CD14-positive monocyte (primary cell): ENCODE measurements at regions not wholly inside any gene's neighbourhood (a gene's known extent, or its start where the extent isn't known, plus 50 kb on each side); places are given as distances from the start of the nearest gene placed in this dataset.

Source experiments
- DNase-seq, 3 donors: peaks; one replicate each; pipeline ENCODE4 v3.0.0-alpha.2; 2011 to 2022
- H2AFZ ChIP-seq: 2 replicates; pipeline ENCODE4 v1.6.0; 2012; ENCODE audit warnings: mild to moderate bottlenecking, low read depth, low read length, inconsistent platforms; ENCODE audit not compliant: insufficient read depth, poor library complexity, severe bottlenecking
- H3K27ac ChIP-seq, 2 donors: 1 replicate in 1 of 2; 2 replicates in 1 of 2; pipeline ENCODE4 v1.5.1; 2012 to 2013; ENCODE audit warnings: low read length in 2 of 2, control low read depth in 1 of 2, inconsistent platforms in 1 of 2, low read depth in 1 of 2, mild to moderate bottlenecking in 1 of 2
- H3K27me3 ChIP-seq, 2 donors: one replicate each; pipeline versions ENCODE4 v1.6.0 to v1.6.1; 2011 to 2013; ENCODE audit warnings: low read length in 2 of 2; ENCODE audit not compliant: control insufficient read depth in 2 of 2, insufficient read depth in 2 of 2
- H3K36me3 ChIP-seq, 2 donors: replicated peaks in 1 of 2; 1 replicate in 1 of 2; 2 replicates in 1 of 2; pipeline versions ENCODE4 v1.5.1 to v1.6.1; 2012 to 2013; ENCODE audit warnings: low read length in 2 of 2, control low read depth in 1 of 2, inconsistent platforms in 1 of 2, mild to moderate bottlenecking in 1 of 2; ENCODE audit not compliant: insufficient read depth in 2 of 2, control insufficient read depth in 1 of 2
- H3K4me1 ChIP-seq, 2 donors: 1 replicate in 1 of 2; 2 replicates in 1 of 2; pipeline versions ENCODE4 v1.5.1 to v1.6.1; 2012 to 2013; ENCODE audit warnings: low read length in 2 of 2, control low read depth in 1 of 2, inconsistent platforms in 1 of 2, mild to moderate bottlenecking in 1 of 2, moderate library complexity in 1 of 2; ENCODE audit not compliant: insufficient read depth in 2 of 2, control insufficient read depth in 1 of 2
- H3K4me2 ChIP-seq: replicated peaks from 2 replicates; pipeline ENCODE3; 2012; ENCODE audit warnings: low read length, moderate library complexity, mild to moderate bottlenecking; ENCODE audit not compliant: poor library complexity, severe bottlenecking; ENCODE audit errors: extremely low read depth
- H3K4me3 ChIP-seq, 3 experiments: fragments of 200-600 bp in 1 of 3; sonication (generic) in 1 of 3; replicated peaks in 1 of 3; 1 replicate in 2 of 3; 2 replicates in 1 of 3; pipeline ENCODE4 v1.5.1; 2011 to 2013; ENCODE audit warnings: low read length in 3 of 3, mild to moderate bottlenecking in 3 of 3, control low read depth in 2 of 3, low read depth in 2 of 3, inconsistent platforms in 1 of 3, moderate library complexity in 1 of 3
- H3K79me2 ChIP-seq: 2 replicates; pipeline ENCODE4 v1.6.0; 2012; ENCODE audit warnings: mild to moderate bottlenecking, control low read depth, inconsistent platforms, low read length, moderate library complexity; ENCODE audit not compliant: insufficient read depth
- H3K9ac ChIP-seq: 2 replicates; pipeline ENCODE4 v1.6.0; 2017; ENCODE audit warnings: low read length, mild to moderate bottlenecking; ENCODE audit not compliant: insufficient read depth, poor library complexity, severe bottlenecking
- H3K9me3 ChIP-seq, 2 donors: replicated peaks in 1 of 2; 1 replicate in 1 of 2; 2 replicates in 1 of 2; pipeline versions ENCODE4 v1.5.1 to v1.6.1; 2012 to 2013; ENCODE audit warnings: low read length in 2 of 2, control low read depth in 1 of 2; ENCODE audit not compliant: control insufficient read depth in 1 of 2, insufficient read depth in 1 of 2
- H4K20me1 ChIP-seq: 2 replicates; pipeline ENCODE4 v1.6.0; 2012; ENCODE audit warnings: mild to moderate bottlenecking, low read length, control low read depth, moderate library complexity; ENCODE audit not compliant: insufficient read depth
- H3K27ac Mint-ChIP-seq, 7 donors: one replicate each; pipeline ENCODE4 v1.8.0; 2020; ENCODE audit warnings: mild to moderate bottlenecking in 7 of 7, mixed read lengths in 7 of 7, moderate library complexity in 6 of 7, inconsistent platforms in 2 of 7
- H3K27me3 Mint-ChIP-seq, 3 donors: one replicate each; pipeline ENCODE4 v1.8.0; 2021 to 2022; ENCODE audit warnings: low read depth in 3 of 3, mild to moderate bottlenecking in 3 of 3, mixed read lengths in 3 of 3, moderate library complexity in 3 of 3, inconsistent platforms in 1 of 3
- H3K36me3 Mint-ChIP-seq, 2 donors: one replicate each; pipeline ENCODE4 v1.8.0; 2020; ENCODE audit warnings: mixed read lengths in 2 of 2, inconsistent platforms in 1 of 2, mild to moderate bottlenecking in 1 of 2
- H3K4me1 Mint-ChIP-seq: one replicate; pipeline ENCODE4 v1.8.0; 2020; ENCODE audit warnings: mild to moderate bottlenecking, mixed read lengths
- H3K4me3 Mint-ChIP-seq, 2 donors: one replicate each; pipeline ENCODE4 v1.8.0; 2020; ENCODE audit warnings: mild to moderate bottlenecking in 2 of 2, mixed read lengths in 2 of 2, moderate library complexity in 1 of 2
- H3K9me3 Mint-ChIP-seq, 7 donors: one replicate each; pipeline ENCODE4 v1.8.0; 2020 to 2022; ENCODE audit warnings: mixed read lengths in 7 of 7, mild to moderate bottlenecking in 6 of 7, moderate library complexity in 6 of 7, inconsistent platforms in 2 of 7
- WGBS: methylation state at CpG from one replicate; pipeline ENCODE4 v1.1.5; 2013; ENCODE audit warnings: missing lambda C conversion rate; ENCODE audit not compliant: insufficient coverage; 5-methylcytosine and 5-hydroxymethylcytosine counted together
- intact Hi-C, 2 donors: fragments of 100-400 bp; cut with micrococcal nuclease; formaldehyde crosslinking; loops; one replicate each; pipeline versions ENCODE4 v1.15.0 to v1.15.1; 2023
- TF ChIP-seq, protein P1 (sequence below): fragments of 200-600 bp; IDR thresholded peaks from one replicate; pipeline ENCODE4 v1.8.0; 2022; ENCODE audit warnings: antibody characterized with exemption, mild to moderate bottlenecking

DNA sequence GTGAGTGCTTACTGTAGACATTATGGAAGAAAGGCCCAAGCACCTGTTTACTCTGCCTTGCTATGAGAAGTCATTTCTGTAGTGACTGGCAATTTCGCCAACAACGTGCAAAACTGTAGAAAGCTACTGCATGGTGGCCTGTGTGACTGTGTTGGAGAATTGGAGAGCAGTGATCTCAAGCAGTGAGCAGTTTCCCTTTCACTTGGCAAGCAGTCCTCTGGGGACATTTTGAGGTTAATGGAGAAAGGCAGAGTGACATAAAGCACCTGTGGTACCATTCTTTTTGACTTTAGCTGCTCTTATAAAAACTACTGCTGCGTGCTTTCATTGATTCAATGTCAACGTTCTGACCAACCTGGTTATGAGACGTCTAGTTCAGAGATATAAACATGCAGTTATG lies 382.6 kb upstream of the JAG1 start:
- Histone ChIP-seq H3K27me3 (peaks cover 0 to 4% of the 10 kb centered on the region in 2 donors), H4K20me1 (no peaks in the 10 kb centered on the region), H3K27ac (no peak overlapping the region), H2AFZ (no peak overlapping the region), H3K36me3 (no peaks in the 10 kb centered on the region), H3K4me2 (no peak overlapping the region), H3K9me3 (no peaks in the 10 kb centered on the region), H3K9ac (no peak overlapping the region), H3K4me1 (no peaks in the 10 kb centered on the region), H3K4me3 (no peak overlapping the region), H3K79me2 (no peaks in the 10 kb centered on the region)
- DNase-seq, result no peak
- no peak overlapping the region for H3K27ac Mint-ChIP-seq
- intact Hi-C loops, result no loop called here
- H3K4me3 Mint-ChIP-seq, result no peak overlapping the region
- WGBS, result 100% methylated on average over 4 of the region's 5 CpGs
- H3K36me3 Mint-ChIP-seq, result no peaks in the 10 kb centered on the region
- peaks cover 0 to 3% (median 3%) of the 10 kb centered on the region in 3 donors for H3K27me3 Mint-ChIP-seq
- peaks cover 0 to 6% (median 3%) of the 10 kb centered on the region in 7 donors for H3K9me3 Mint-ChIP-seq
- H3K4me1 Mint-ChIP-seq, result no peaks in the 10 kb centered on the region
- TF ChIP-seq, protein P1, sequence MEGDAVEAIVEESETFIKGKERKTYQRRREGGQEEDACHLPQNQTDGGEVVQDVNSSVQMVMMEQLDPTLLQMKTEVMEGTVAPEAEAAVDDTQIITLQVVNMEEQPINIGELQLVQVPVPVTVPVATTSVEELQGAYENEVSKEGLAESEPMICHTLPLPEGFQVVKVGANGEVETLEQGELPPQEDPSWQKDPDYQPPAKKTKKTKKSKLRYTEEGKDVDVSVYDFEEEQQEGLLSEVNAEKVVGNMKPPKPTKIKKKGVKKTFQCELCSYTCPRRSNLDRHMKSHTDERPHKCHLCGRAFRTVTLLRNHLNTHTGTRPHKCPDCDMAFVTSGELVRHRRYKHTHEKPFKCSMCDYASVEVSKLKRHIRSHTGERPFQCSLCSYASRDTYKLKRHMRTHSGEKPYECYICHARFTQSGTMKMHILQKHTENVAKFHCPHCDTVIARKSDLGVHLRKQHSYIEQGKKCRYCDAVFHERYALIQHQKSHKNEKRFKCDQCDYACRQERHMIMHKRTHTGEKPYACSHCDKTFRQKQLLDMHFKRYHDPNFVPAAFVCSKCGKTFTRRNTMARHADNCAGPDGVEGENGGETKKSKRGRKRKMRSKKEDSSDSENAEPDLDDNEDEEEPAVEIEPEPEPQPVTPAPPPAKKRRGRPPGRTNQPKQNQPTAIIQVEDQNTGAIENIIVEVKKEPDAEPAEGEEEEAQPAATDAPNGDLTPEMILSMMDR, result no peak

DNA sequence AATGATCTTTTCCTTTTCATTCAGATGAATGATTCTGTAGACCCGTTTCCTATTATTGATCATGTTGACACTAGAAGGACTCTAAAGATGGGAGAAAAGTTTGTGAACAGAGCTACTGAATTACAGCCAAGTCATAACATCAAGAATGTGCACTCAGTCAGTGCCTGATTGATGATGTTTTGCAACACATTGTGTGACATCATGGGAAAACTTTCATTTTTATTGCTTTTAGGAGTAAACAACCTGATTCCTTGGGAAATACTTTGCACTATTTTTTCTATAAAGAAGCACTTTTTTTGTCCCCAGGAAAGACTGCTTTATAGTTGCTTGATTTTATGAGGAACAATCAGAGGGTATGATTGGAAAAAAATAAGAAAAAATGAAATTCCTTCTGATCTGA lies 383.8 kb upstream of the JAG1 start:
- H3K27me3 ChIP-seq, result peaks cover 0 to 2% of the 10 kb centered on the region in 2 donors
- no peak overlapping the region for H3K4me2 ChIP-seq
- H3K9me3 ChIP-seq, result no peaks in the 10 kb centered on the region
- no peak overlapping the region for H2AFZ ChIP-seq
- peaks cover 0 to 3% (median 3%) of the 10 kb centered on the region in 3 donors for H3K27me3 Mint-ChIP-seq
- peaks cover 5% of the 10 kb centered on the region for H3K4me1 Mint-ChIP-seq
- intact Hi-C loops, result no loop called here
- TF ChIP-seq, protein P1, result no peak
- no peaks in the 10 kb centered on the region for H3K36me3 Mint-ChIP-seq
- H3K4me3 Mint-ChIP-seq, result no peak overlapping the region
- no peak overlapping the region for H3K27ac Mint-ChIP-seq
- no peaks in the 10 kb centered on the region for H4K20me1 ChIP-seq
- H3K4me1 ChIP-seq, result peaks cover 0 to 5% of the 10 kb centered on the region in 2 donors
- no CpG with 5 or more reads among the region's 1 CpG for WGBS
- H3K36me3 ChIP-seq, result no peaks in the 10 kb centered on the region
- no peak overlapping the region for H3K4me3 ChIP-seq
- no peak for DNase-seq
- H3K79me2 ChIP-seq, result no peaks in the 10 kb centered on the region
- no peak overlapping the region for H3K9ac ChIP-seq
- H3K27ac ChIP-seq, result no peak overlapping the region
- H3K9me3 Mint-ChIP-seq, result peaks cover 0 to 6% (median 3%) of the 10 kb centered on the region in 7 donors
